Panc1 (cell line): ENCODE measurements at regions not wholly inside any gene's neighbourhood (a gene's known extent, or its start where the extent isn't known, plus 50 kb on each side); places are given as distances from the start of the nearest gene placed in this dataset.

Experiments
- POLR2AphosphoS5 ChIP-seq: IDR thresholded peaks from 2 replicates; pipeline ENCODE4 v1.6.1; 2012; ENCODE audit warnings: mild to moderate bottlenecking, low read depth, low read length, moderate library complexity
- SIN3A ChIP-seq: IDR thresholded peaks from 2 replicates; pipeline ENCODE4 v1.6.1; 2012; ENCODE audit warnings: low read depth, mild to moderate bottlenecking, low read length, moderate library complexity, borderline replicate concordance; ENCODE audit not compliant: insufficient read depth
- TF ChIP-seq, protein P1 (sequence below): fragments of 450-650 bp; IDR thresholded peaks from 2 replicates; pipeline ENCODE4 v1.5.1; 2017; ENCODE audit warnings: mild to moderate bottlenecking

GRCh38 chr17:27203241-27203640 lies 90.7 kb upstream of the WSB1 start:
- TF ChIP-seq POLR2AphosphoS5 (no peak), SIN3A (no peak)
- TF ChIP-seq, protein P1, sequence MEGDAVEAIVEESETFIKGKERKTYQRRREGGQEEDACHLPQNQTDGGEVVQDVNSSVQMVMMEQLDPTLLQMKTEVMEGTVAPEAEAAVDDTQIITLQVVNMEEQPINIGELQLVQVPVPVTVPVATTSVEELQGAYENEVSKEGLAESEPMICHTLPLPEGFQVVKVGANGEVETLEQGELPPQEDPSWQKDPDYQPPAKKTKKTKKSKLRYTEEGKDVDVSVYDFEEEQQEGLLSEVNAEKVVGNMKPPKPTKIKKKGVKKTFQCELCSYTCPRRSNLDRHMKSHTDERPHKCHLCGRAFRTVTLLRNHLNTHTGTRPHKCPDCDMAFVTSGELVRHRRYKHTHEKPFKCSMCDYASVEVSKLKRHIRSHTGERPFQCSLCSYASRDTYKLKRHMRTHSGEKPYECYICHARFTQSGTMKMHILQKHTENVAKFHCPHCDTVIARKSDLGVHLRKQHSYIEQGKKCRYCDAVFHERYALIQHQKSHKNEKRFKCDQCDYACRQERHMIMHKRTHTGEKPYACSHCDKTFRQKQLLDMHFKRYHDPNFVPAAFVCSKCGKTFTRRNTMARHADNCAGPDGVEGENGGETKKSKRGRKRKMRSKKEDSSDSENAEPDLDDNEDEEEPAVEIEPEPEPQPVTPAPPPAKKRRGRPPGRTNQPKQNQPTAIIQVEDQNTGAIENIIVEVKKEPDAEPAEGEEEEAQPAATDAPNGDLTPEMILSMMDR = no peak
